ENCODE measurements at regions not wholly inside any gene's neighbourhood (a gene's known extent, or its start where the extent isn't known, plus 50 kb on each side); places are given as distances from the start of the nearest gene placed in this dataset.

DNA sequence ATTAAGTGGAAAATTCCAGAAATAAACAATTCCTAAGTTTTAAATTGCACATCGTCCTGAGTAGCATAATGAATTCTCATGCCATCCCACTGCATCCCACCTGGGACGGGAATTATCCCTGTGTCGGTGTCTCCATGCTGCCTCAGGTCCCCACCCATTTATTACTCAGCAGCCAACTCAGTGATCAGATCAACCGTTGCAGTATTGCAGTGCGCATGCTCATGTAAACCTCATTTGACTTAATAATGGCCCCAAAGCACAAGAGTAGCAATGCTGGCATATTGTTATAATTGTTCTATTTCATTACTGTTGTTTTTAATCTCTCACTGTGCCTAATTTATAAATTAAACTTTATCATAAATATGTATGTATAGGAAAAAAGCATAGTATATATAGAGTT lies 214.4 kb downstream of the METTL4 start:
- H3K79me2 ChIP-seq (ENCODE audit: control insufficient read depth, insufficient read depth, low read length, poor library complexity) = no peaks in the 10 kb centered on the region
- H2AFZ ChIP-seq (ENCODE audit: insufficient read depth, low read length, poor library complexity) = no peak overlapping the region
- no peak overlapping the region for H2BK12ac ChIP-seq (ENCODE audit: low read length)
- no peak overlapping the region for H3K4me3 ChIP-seq (ENCODE audit: low read depth, low read length)
- no peaks in the 10 kb centered on the region for H3K9me3 ChIP-seq (ENCODE audit: insufficient read depth, low read depth, low read length)
- WGBS (ENCODE audit: extremely low coverage, insufficient coverage, insufficient read length) = no CpG with 5 or more reads among the region's 5 CpGs
- no peaks in the 10 kb centered on the region for H3K27me3 ChIP-seq (ENCODE audit: insufficient read depth, low read length)
- H3K23ac ChIP-seq (ENCODE audit: low read length) = no peak overlapping the region
- no peak overlapping the region for H3K14ac ChIP-seq (ENCODE audit: low read length)
- no peak overlapping the region for H4K91ac ChIP-seq (ENCODE audit: low read depth, low read length)
- H2BK5ac ChIP-seq (ENCODE audit: low read depth, low read length, poor library complexity) = no peak overlapping the region
- H3K4me1 ChIP-seq (ENCODE audit: control insufficient read depth in 1 of 2, insufficient read depth in 2 of 2, low read length in 2 of 2) = peaks cover 0 to 2% of the 10 kb centered on the region in 2 experiments
- no peaks in the 10 kb centered on the region for H3K36me3 ChIP-seq (ENCODE audit: control insufficient read depth in 1 of 2, insufficient read depth in 2 of 2, low read length in 2 of 2)
- peaks cover 3% of the 10 kb centered on the region for H3K79me1 ChIP-seq (ENCODE audit: low read length)
- DNase-seq = no peak
- H2AK5ac ChIP-seq (ENCODE audit: low read length) = no peak overlapping the region
- no peak overlapping the region for H4K8ac ChIP-seq (ENCODE audit: low read depth, low read length)
- no peak overlapping the region for H3K4ac ChIP-seq (ENCODE audit: low read depth, low read length)
- no peak overlapping the region for H3K27ac ChIP-seq (ENCODE audit: low read depth, low read length)
- H3K9ac ChIP-seq (ENCODE audit: low read length) = no peak overlapping the region
- H3K4me2 ChIP-seq (ENCODE audit: low read length) = no peak overlapping the region
- no peak overlapping the region for H3K18ac ChIP-seq (ENCODE audit: low read length)
- no peak overlapping the region for H4K12ac ChIP-seq (ENCODE audit: low read depth, low read length)
- no peak overlapping the region for H2BK120ac ChIP-seq (ENCODE audit: insufficient read depth, low read length, poor library complexity)

DNA sequence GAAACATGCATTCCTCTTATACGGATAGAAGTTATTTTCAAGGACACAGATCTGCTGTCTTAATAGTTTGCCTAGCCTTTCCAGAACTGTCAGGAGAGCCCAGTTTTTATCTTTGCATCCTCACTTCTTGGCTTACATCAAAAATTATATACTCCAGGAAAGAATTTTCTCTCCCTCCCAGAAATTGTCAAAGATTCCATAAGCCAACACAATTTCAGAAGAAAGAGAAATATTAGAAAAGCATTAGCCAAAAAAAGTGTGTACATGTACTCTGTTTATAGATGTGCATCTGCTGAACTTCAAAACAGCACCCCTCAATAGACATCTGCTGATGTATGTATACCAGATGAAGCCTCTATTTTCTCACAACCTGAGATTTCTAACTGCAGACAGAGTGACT lies 210.4 kb downstream of the METTL4 start:
- no CpG with 5 or more reads among the region's 1 CpG for WGBS (ENCODE audit: extremely low coverage, insufficient coverage, insufficient read length)
- Histone ChIP-seq H2AFZ (ENCODE audit: insufficient read depth, low read length, poor library complexity) (no peak overlapping the region), H2AK5ac (ENCODE audit: low read length) (no peak overlapping the region)

DNA sequence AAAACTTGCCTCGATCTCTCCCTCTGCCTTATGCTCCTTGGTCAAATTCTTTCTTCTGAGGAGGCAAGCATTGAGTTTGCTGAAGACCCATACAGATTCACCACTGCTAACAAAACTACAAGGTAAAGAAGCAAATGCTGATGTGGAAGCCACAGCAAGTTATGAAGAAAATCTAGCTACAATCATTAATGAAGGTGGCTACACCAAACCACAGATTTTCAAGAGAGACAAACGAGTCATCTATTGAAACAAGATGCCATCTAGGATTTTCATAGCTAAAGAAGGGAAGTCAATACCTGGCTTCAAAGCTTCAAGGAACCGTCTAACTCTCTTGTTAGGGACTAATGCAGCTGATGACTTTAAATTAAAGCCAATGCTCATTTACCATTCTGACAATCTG lies 203.2 kb downstream of the METTL4 start:
- Histone ChIP-seq H2BK120ac (ENCODE audit: insufficient read depth, low read length, poor library complexity) (no peak overlapping the region), H4K91ac (ENCODE audit: low read depth, low read length) (no peak overlapping the region), H3K4me1 (ENCODE audit: control insufficient read depth in 1 of 2, insufficient read depth in 2 of 2, low read length in 2 of 2) (no peaks in the 10 kb centered on the region), H3K18ac (ENCODE audit: low read length) (no peak overlapping the region), H2BK5ac (ENCODE audit: low read depth, low read length, poor library complexity) (no peak overlapping the region), H3K79me2 (ENCODE audit: control insufficient read depth, insufficient read depth, low read length, poor library complexity) (no peaks in the 10 kb centered on the region), H3K23ac (ENCODE audit: low read length) (no peak overlapping the region), H2AFZ (ENCODE audit: insufficient read depth, low read length, poor library complexity) (no peak overlapping the region), H2BK12ac (ENCODE audit: low read length) (no peak overlapping the region), H2AK5ac (ENCODE audit: low read length) (no peak overlapping the region), H3K27me3 (ENCODE audit: insufficient read depth, low read length) (no peaks in the 10 kb centered on the region), H3K14ac (ENCODE audit: low read length) (no peak overlapping the region), H4K8ac (ENCODE audit: low read depth, low read length) (no peak overlapping the region), H3K4me3 (ENCODE audit: low read depth, low read length) (no peak overlapping the region), H4K12ac (ENCODE audit: low read depth, low read length) (no peak overlapping the region), H3K4ac (ENCODE audit: low read depth, low read length) (no peak overlapping the region), H3K9me3 (ENCODE audit: insufficient read depth, low read depth, low read length) (no peaks in the 10 kb centered on the region), H3K9ac (ENCODE audit: low read length) (no peak overlapping the region), H3K36me3 (ENCODE audit: control insufficient read depth in 1 of 2, insufficient read depth in 2 of 2, low read length in 2 of 2) (no peaks in the 10 kb centered on the region), H3K79me1 (ENCODE audit: low read length) (no peaks in the 10 kb centered on the region), H3K27ac (ENCODE audit: low read depth, low read length) (no peak overlapping the region), H3K4me2 (ENCODE audit: low read length) (no peak overlapping the region)
- no CpG with 5 or more reads among the region's 3 CpGs for WGBS (ENCODE audit: extremely low coverage, insufficient coverage, insufficient read length)
- DNase-seq = no peak

More for the DNA sequence above, 210.4 kb downstream of the METTL4 start:
- Histone ChIP-seq H3K4me2 (ENCODE audit: low read length) (no peak overlapping the region), H3K4ac (ENCODE audit: low read depth, low read length) (no peak overlapping the region), H3K14ac (ENCODE audit: low read length) (no peak overlapping the region), H2BK5ac (ENCODE audit: low read depth, low read length, poor library complexity) (no peak overlapping the region), H4K8ac (ENCODE audit: low read depth, low read length) (no peak overlapping the region), H2BK120ac (ENCODE audit: insufficient read depth, low read length, poor library complexity) (no peak overlapping the region), H3K9ac (ENCODE audit: low read length) (no peak overlapping the region), H3K79me2 (ENCODE audit: control insufficient read depth, insufficient read depth, low read length, poor library complexity) (no peaks in the 10 kb centered on the region), H2BK12ac (ENCODE audit: low read length) (no peak overlapping the region), H3K9me3 (ENCODE audit: insufficient read depth, low read depth, low read length) (no peaks in the 10 kb centered on the region), H4K91ac (ENCODE audit: low read depth, low read length) (no peak overlapping the region), H3K4me3 (ENCODE audit: low read depth, low read length) (no peak overlapping the region), H3K36me3 (ENCODE audit: control insufficient read depth in 1 of 2, insufficient read depth in 2 of 2, low read length in 2 of 2) (no peaks in the 10 kb centered on the region), H3K23ac (ENCODE audit: low read length) (no peak overlapping the region), H4K12ac (ENCODE audit: low read depth, low read length) (no peak overlapping the region), H3K27me3 (ENCODE audit: insufficient read depth, low read length) (no peaks in the 10 kb centered on the region), H3K4me1 (ENCODE audit: control insufficient read depth in 1 of 2, insufficient read depth in 2 of 2, low read length in 2 of 2) (peaks cover 0 to 2% of the 10 kb centered on the region in 2 experiments), H3K18ac (ENCODE audit: low read length) (no peak overlapping the region), H3K79me1 (ENCODE audit: low read length) (peaks cover 1% of the 10 kb centered on the region), H3K27ac (ENCODE audit: low read depth, low read length) (no peak overlapping the region)
- no peak for DNase-seq

DNA sequence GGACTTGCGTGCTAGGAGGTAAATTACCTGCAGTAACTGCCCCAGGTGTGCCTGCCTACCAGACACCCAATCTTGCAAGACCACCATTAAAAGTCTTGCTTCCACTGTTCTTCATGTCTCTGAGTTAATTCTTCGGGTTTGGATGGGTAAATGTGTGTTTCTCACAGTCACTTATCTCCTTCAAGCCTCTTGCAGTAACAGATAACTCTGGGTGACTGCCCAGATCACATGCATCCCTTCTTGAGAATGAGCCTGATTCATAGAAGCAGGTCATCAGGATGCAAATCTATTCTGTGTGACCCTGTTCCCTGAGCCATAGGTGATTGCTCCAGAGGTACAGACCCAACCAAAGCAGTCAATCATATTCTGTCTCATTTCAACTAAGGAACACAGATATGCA lies 194.6 kb downstream of the METTL4 start:
- no peak overlapping the region for H3K4ac ChIP-seq (ENCODE audit: low read depth, low read length)
- H3K36me3 ChIP-seq (ENCODE audit: control insufficient read depth in 1 of 2, insufficient read depth in 2 of 2, low read length in 2 of 2) = no peaks in the 10 kb centered on the region
- no peak overlapping the region for H4K8ac ChIP-seq (ENCODE audit: low read depth, low read length)
- H3K27ac ChIP-seq (ENCODE audit: low read depth, low read length) = no peak overlapping the region
- H2BK120ac ChIP-seq (ENCODE audit: insufficient read depth, low read length, poor library complexity) = no peak overlapping the region
- H3K14ac ChIP-seq (ENCODE audit: low read length) = no peak overlapping the region
- no peak for DNase-seq
- no peak overlapping the region for H3K4me2 ChIP-seq (ENCODE audit: low read length)
- WGBS (ENCODE audit: extremely low coverage, insufficient coverage, insufficient read length) = no CpG with 5 or more reads among the region's 2 CpGs
- no peaks in the 10 kb centered on the region for H3K4me1 ChIP-seq (ENCODE audit: control insufficient read depth in 1 of 2, insufficient read depth in 2 of 2, low read length in 2 of 2)
- H3K18ac ChIP-seq (ENCODE audit: low read length) = no peak overlapping the region
- no peaks in the 10 kb centered on the region for H3K27me3 ChIP-seq (ENCODE audit: insufficient read depth, low read length)
- H3K79me2 ChIP-seq (ENCODE audit: control insufficient read depth, insufficient read depth, low read length, poor library complexity) = no peaks in the 10 kb centered on the region
- no peak overlapping the region for H3K23ac ChIP-seq (ENCODE audit: low read length)
- H4K12ac ChIP-seq (ENCODE audit: low read depth, low read length) = no peak overlapping the region
- H4K91ac ChIP-seq (ENCODE audit: low read depth, low read length) = no peak overlapping the region
- no peak overlapping the region for H3K9ac ChIP-seq (ENCODE audit: low read length)
- no peak overlapping the region for H2BK12ac ChIP-seq (ENCODE audit: low read length)
- no peak overlapping the region for H2AFZ ChIP-seq (ENCODE audit: insufficient read depth, low read length, poor library complexity)
- H2BK5ac ChIP-seq (ENCODE audit: low read depth, low read length, poor library complexity) = no peak overlapping the region
- H3K4me3 ChIP-seq (ENCODE audit: low read depth, low read length) = no peak overlapping the region
- H3K9me3 ChIP-seq (ENCODE audit: insufficient read depth, low read depth, low read length) = no peaks in the 10 kb centered on the region
- H3K79me1 ChIP-seq (ENCODE audit: low read length) = no peaks in the 10 kb centered on the region
- H2AK5ac ChIP-seq (ENCODE audit: low read length) = no peak overlapping the region

Data from trophoblast cell (in vitro differentiated cells and primary cell).